K562 (cell line): ENCODE measurements at regions not wholly inside any gene's neighbourhood (a gene's known extent, or its start where the extent isn't known, plus 50 kb on each side); places are given as distances from the start of the nearest gene placed in this dataset.

Experiments used
- ATAC-seq: fragments of 200-7000 bp; cut with Tn5 transposase; 3 replicates; pipeline ENCODE4 v1.9.1; 2020; ENCODE audit warnings: moderate library complexity
- BruUV-seq: library from RNA; stranded (reverse); fragments of 400-500 nt; replicated peaks from 2 replicates; lab custom pipeline; 2021; lab: Mats Ljungman, UMichigan
- CTCF ChIA-PET: fragments of 300-600 bp; formaldehyde crosslinking; extraction: SDS; loops from one replicate; lab custom pipeline; 2021; ENCODE audit warnings: low intra/inter-chr PET ratio; lab: Yijun Ruan, JAX
- POLR2A ChIA-PET: fragments of 300-600, 350-650 bp; sonication (Branson Sonifier 250); formaldehyde crosslinking; extraction: SDS; loops from one replicate; lab custom pipeline; 2021; ENCODE audit warnings: antibody characterized with exemption, inconsistent platforms; lab: Yijun Ruan, JAX
- DNase-seq, 4 experiments: peaks; one replicate each; pipeline versions ENCODE4 v3.0.0 to v3.0.0-alpha.2; 2011 to 2018; ENCODE audit warnings: low spot score in 3 of 4, mixed read lengths in 3 of 4; ENCODE audit errors: extremely low read depth in 1 of 4
- FAIRE-seq: peaks from 2 replicates; lab custom pipeline; 2011; peaks lifted over from hg19 to GRCh38; lab: Jason Lieb, UNC
- H2AFZ ChIP-seq: 2 replicates; pipeline ENCODE4 v1.6.0; 2011; ENCODE audit warnings: low read depth, low read length, control low read depth, inconsistent platforms
- H3K27ac ChIP-seq: fragments of 200-600 bp; 3 replicates; pipeline ENCODE4 v1.8.0; 2011; ENCODE audit warnings: low read depth, mild to moderate bottlenecking, control low read depth, inconsistent platforms, low read length, moderate library complexity, mixed read lengths; ENCODE audit errors: extremely low read depth
- H3K27me3 ChIP-seq, 2 experiments: fragments of 300-600 bp in 1 of 2; 2 replicates in 1 of 2; 3 replicates in 1 of 2; pipeline versions ENCODE4 v1.6.0 to v1.8.0; 2011; ENCODE audit warnings: inconsistent platforms in 2 of 2, low read length in 2 of 2, mild to moderate bottlenecking in 1 of 2, mixed read lengths in 1 of 2, moderate library complexity in 1 of 2; ENCODE audit not compliant: control insufficient read depth in 2 of 2, insufficient read depth in 2 of 2
- H3K36me3 ChIP-seq: fragments of 300-600 bp; 3 replicates; pipeline ENCODE4 v1.8.0; 2011; ENCODE audit warnings: mild to moderate bottlenecking, low read length, inconsistent platforms; ENCODE audit not compliant: control insufficient read depth, insufficient read depth
- H3K4me1 ChIP-seq, 2 experiments: fragments of 200-600 bp in 1 of 2; replicated peaks in 1 of 2; 2 replicates in 1 of 2; 3 replicates in 1 of 2; pipeline versions ENCODE4 v1.5.1 to v1.8.0; 2011; ENCODE audit warnings: inconsistent platforms in 2 of 2, low read length in 2 of 2, mild to moderate bottlenecking in 1 of 2, mixed read lengths in 1 of 2, moderate library complexity in 1 of 2; ENCODE audit not compliant: control insufficient read depth in 2 of 2, insufficient read depth in 2 of 2
- H3K4me2 ChIP-seq: 2 replicates; pipeline ENCODE4 v1.6.1; 2011; ENCODE audit warnings: low read length, control low read depth, inconsistent platforms, mixed read lengths; ENCODE audit not compliant: insufficient read depth
- H3K4me3 ChIP-seq: fragments of 200-600 bp; sonication (generic), shearing (Covaris generic); 2 replicates; pipeline ENCODE4 v1.5.1; 2016; ENCODE audit warnings: control low read depth, inconsistent platforms
- H3K79me2 ChIP-seq: fragments of 200-600 bp; 3 replicates; pipeline ENCODE4 v1.8.0; 2011; ENCODE audit warnings: low read length, inconsistent platforms; ENCODE audit not compliant: control insufficient read depth, insufficient read depth
- H3K9ac ChIP-seq, 2 experiments: 2 replicates each; pipeline versions ENCODE4 v1.6.0 to v1.6.1; 2011; ENCODE audit warnings: low read depth in 2 of 2, low read length in 2 of 2, control low read depth in 1 of 2, inconsistent platforms in 1 of 2, mild to moderate bottlenecking in 1 of 2, mixed read lengths in 1 of 2; ENCODE audit not compliant: insufficient read depth in 1 of 2
- H3K9me1 ChIP-seq: one replicate; pipeline ENCODE4 v1.6.0; 2011; ENCODE audit warnings: inconsistent platforms, mild to moderate bottlenecking, low read length, moderate library complexity; ENCODE audit not compliant: control insufficient read depth, insufficient read depth
- H3K9me3 ChIP-seq: replicated peaks from 2 replicates; pipeline ENCODE4 v1.5.1; 2011; ENCODE audit warnings: low read depth, low read length, inconsistent platforms; ENCODE audit not compliant: control insufficient read depth, insufficient read depth
- H4K20me1 ChIP-seq: replicated peaks from 2 replicates; pipeline ENCODE4 v1.6.1; 2011; ENCODE audit warnings: low read length, inconsistent platforms, mixed read lengths; ENCODE audit not compliant: control insufficient read depth, insufficient read depth
- CBX1 ChIP-seq: sonication (generic); IDR thresholded peaks from 2 replicates; pipeline ENCODE4 v1.6.1; 2016; ENCODE audit warnings: antibody characterized with exemption, low read depth, mild to moderate bottlenecking
- ETV6 ChIP-seq, 3 experiments: fragments of 150-350 bp in 1 of 3; sonication (generic) in 1 of 3; formaldehyde crosslinking in 1 of 3; IDR thresholded peaks; 2 replicates each; pipeline versions ENCODE4 v1.6.1 to v1.8.0; 2014 to 2022; ENCODE audit warnings: borderline replicate concordance in 2 of 3, low read depth in 2 of 3, antibody characterized with exemption in 1 of 3, low read length in 1 of 3, mild to moderate bottlenecking in 1 of 3, missing genetic modification reagents in 1 of 3
- KAT8 ChIP-seq: fragments of 450-650 bp; IDR thresholded peaks from 2 replicates; pipeline ENCODE4 v1.6.1; 2016; ENCODE audit warnings: low read depth, mild to moderate bottlenecking
- KLF6 ChIP-seq: fragments of 250-450 bp; sonication (Bioruptor Pico); IDR thresholded peaks from 2 replicates; pipeline ENCODE4 v1.4.0; 2020; ENCODE audit warnings: mild to moderate bottlenecking, moderate library complexity, borderline replicate concordance
- MTA1 ChIP-seq: fragments of 450-650 bp; IDR thresholded peaks from 2 replicates; pipeline ENCODE4 v1.6.1; 2017; ENCODE audit warnings: borderline replicate concordance
- SMARCB1 ChIP-seq: IDR thresholded peaks from 2 replicates; pipeline ENCODE4 v1.6.1; 2011; ENCODE audit warnings: improper control_type of control experiment, low read depth; ENCODE audit not compliant: insufficient read length
- TARDBP ChIP-seq: fragments of 450-650 bp; IDR thresholded peaks from 2 replicates; pipeline ENCODE4 v1.6.1; 2016
- U2AF1 ChIP-seq: fragments of 200-400 bp; formaldehyde crosslinking; optimal IDR thresholded peaks from 2 replicates; pipeline ENCODE3; 2017; ENCODE audit warnings: mild to moderate bottlenecking, low read depth, low read length, moderate library complexity
- ZNF354B ChIP-seq: fragments of 250-450 bp; sonication (Bioruptor Pico); IDR thresholded peaks from 2 replicates; pipeline ENCODE4 v1.4.0; 2020
- ZNF668 ChIP-seq: fragments of 250-450 bp; sonication (Bioruptor Pico); IDR thresholded peaks from 2 replicates; pipeline ENCODE4 v1.8.0; 2022; ENCODE audit warnings: mild to moderate bottlenecking, inconsistent platforms
- WGBS: fragments of 100-300 bp; shearing (Covaris generic); methylation state at CpG from one replicate; pipeline ENCODE4 v1.1.6; 2016; ENCODE audit warnings: low coverage, mixed read lengths; ENCODE audit not compliant: insufficient coverage; ENCODE audit errors: missing lambda C conversion rate; 5-methylcytosine and 5-hydroxymethylcytosine counted together
- in situ Hi-C: fragments of 300-500 bp; cut with MboI; formaldehyde crosslinking; loops from 4 replicates; pipeline ENCODE4 v1.15.0; 2018; ENCODE audit warnings: inconsistent platforms, mixed read lengths
- intact Hi-C: fragments of 100-400 bp; cut with micrococcal nuclease; formaldehyde crosslinking; loops from 2 replicates; pipeline ENCODE4 v1.14.2; 2022
- TF ChIP-seq, protein P1 (sequence below): fragments of 450-650 bp; IDR thresholded peaks from 2 replicates; pipeline ENCODE4 v1.6.1; 2016; ENCODE audit warnings: missing biosample characterization, missing genetic modification characterization
- TF ChIP-seq, protein P2 (sequence below): fragments of 450-650 bp; IDR thresholded peaks from 2 replicates; pipeline ENCODE4 v1.6.1; 2016; ENCODE audit warnings: mild to moderate bottlenecking, moderate library complexity

DNA sequence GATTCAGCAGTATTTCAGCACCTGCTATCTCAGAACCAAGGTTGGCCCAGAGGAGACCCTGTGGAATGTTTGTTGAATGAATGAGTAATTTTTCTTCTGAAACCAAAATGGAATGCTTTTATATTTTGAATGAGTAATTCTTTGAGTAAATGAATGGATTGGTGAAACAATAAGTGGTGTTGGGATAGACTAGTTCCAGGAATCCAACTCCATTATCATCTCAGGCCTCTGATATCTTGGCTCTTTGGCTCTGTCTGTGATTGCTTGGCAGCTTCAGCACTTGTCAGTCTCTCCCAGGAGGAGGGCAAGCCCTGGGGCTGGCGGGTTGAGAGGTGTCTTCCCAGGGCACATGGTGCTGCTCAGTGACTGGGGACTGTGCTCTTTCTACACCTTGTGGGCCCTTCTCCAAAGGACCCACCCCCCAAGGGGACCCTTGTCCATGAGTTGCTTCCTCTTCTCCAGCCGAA lies 284.4 kb upstream of the FOXF1 start:
- Histone ChIP-seq H3K4me1 (no peaks in the 10 kb centered on the region), H3K9me1 (no peaks in the 10 kb centered on the region), H3K36me3 (no peaks in the 10 kb centered on the region), H3K27ac (no peak overlapping the region), H3K27me3 (peaks cover 7 to 36% of the 10 kb centered on the region in 2 experiments; a peak in 3 of 5 replicates), H2AFZ (no peak overlapping the region), H3K9me3 (no peaks in the 10 kb centered on the region), H3K4me3 (no peak overlapping the region), H3K79me2 (no peaks in the 10 kb centered on the region), H3K9ac (no peak overlapping the region), H4K20me1 (no peaks in the 10 kb centered on the region), H3K4me2 (no peak overlapping the region)
- no TSS peak for BruUV-seq
- ChIA-PET CTCF (no interaction called here), POLR2A (no interaction called here)
- no peak for ATAC-seq
- in situ Hi-C loops (no loop called here), intact Hi-C loops (no loop called here)
- no peak for DNase-seq
- WGBS: 8% methylated on average over 2 of the region's 2 CpGs
- no peak for FAIRE-seq
- TF ChIP-seq SMARCB1 (no peak), ZNF354B (CRISPR knock-in tag) (no peak), KAT8 (no peak), ZNF668 (CRISPR knock-in tag) (no peak), CBX1 (no peak), U2AF1 (no peak), KLF6 (CRISPR knock-in tag) (no peak), ETV6 (IDR thresholded peaks at IDR 0.05; ENCODE audit: borderline replicate concordance in 1 of 2, low read depth in 2 of 2, low read length in 1 of 2) (no peak), ETV6 (CRISPR knock-in tag; IDR thresholded peaks at IDR 0.05; ENCODE audit: borderline replicate concordance) (no peak), MTA1 (no peak), TARDBP (no peak)
- TF ChIP-seq, protein P1, sequence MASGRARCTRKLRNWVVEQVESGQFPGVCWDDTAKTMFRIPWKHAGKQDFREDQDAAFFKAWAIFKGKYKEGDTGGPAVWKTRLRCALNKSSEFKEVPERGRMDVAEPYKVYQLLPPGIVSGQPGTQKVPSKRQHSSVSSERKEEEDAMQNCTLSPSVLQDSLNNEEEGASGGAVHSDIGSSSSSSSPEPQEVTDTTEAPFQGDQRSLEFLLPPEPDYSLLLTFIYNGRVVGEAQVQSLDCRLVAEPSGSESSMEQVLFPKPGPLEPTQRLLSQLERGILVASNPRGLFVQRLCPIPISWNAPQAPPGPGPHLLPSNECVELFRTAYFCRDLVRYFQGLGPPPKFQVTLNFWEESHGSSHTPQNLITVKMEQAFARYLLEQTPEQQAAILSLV: no peak
- TF ChIP-seq, protein P2, sequence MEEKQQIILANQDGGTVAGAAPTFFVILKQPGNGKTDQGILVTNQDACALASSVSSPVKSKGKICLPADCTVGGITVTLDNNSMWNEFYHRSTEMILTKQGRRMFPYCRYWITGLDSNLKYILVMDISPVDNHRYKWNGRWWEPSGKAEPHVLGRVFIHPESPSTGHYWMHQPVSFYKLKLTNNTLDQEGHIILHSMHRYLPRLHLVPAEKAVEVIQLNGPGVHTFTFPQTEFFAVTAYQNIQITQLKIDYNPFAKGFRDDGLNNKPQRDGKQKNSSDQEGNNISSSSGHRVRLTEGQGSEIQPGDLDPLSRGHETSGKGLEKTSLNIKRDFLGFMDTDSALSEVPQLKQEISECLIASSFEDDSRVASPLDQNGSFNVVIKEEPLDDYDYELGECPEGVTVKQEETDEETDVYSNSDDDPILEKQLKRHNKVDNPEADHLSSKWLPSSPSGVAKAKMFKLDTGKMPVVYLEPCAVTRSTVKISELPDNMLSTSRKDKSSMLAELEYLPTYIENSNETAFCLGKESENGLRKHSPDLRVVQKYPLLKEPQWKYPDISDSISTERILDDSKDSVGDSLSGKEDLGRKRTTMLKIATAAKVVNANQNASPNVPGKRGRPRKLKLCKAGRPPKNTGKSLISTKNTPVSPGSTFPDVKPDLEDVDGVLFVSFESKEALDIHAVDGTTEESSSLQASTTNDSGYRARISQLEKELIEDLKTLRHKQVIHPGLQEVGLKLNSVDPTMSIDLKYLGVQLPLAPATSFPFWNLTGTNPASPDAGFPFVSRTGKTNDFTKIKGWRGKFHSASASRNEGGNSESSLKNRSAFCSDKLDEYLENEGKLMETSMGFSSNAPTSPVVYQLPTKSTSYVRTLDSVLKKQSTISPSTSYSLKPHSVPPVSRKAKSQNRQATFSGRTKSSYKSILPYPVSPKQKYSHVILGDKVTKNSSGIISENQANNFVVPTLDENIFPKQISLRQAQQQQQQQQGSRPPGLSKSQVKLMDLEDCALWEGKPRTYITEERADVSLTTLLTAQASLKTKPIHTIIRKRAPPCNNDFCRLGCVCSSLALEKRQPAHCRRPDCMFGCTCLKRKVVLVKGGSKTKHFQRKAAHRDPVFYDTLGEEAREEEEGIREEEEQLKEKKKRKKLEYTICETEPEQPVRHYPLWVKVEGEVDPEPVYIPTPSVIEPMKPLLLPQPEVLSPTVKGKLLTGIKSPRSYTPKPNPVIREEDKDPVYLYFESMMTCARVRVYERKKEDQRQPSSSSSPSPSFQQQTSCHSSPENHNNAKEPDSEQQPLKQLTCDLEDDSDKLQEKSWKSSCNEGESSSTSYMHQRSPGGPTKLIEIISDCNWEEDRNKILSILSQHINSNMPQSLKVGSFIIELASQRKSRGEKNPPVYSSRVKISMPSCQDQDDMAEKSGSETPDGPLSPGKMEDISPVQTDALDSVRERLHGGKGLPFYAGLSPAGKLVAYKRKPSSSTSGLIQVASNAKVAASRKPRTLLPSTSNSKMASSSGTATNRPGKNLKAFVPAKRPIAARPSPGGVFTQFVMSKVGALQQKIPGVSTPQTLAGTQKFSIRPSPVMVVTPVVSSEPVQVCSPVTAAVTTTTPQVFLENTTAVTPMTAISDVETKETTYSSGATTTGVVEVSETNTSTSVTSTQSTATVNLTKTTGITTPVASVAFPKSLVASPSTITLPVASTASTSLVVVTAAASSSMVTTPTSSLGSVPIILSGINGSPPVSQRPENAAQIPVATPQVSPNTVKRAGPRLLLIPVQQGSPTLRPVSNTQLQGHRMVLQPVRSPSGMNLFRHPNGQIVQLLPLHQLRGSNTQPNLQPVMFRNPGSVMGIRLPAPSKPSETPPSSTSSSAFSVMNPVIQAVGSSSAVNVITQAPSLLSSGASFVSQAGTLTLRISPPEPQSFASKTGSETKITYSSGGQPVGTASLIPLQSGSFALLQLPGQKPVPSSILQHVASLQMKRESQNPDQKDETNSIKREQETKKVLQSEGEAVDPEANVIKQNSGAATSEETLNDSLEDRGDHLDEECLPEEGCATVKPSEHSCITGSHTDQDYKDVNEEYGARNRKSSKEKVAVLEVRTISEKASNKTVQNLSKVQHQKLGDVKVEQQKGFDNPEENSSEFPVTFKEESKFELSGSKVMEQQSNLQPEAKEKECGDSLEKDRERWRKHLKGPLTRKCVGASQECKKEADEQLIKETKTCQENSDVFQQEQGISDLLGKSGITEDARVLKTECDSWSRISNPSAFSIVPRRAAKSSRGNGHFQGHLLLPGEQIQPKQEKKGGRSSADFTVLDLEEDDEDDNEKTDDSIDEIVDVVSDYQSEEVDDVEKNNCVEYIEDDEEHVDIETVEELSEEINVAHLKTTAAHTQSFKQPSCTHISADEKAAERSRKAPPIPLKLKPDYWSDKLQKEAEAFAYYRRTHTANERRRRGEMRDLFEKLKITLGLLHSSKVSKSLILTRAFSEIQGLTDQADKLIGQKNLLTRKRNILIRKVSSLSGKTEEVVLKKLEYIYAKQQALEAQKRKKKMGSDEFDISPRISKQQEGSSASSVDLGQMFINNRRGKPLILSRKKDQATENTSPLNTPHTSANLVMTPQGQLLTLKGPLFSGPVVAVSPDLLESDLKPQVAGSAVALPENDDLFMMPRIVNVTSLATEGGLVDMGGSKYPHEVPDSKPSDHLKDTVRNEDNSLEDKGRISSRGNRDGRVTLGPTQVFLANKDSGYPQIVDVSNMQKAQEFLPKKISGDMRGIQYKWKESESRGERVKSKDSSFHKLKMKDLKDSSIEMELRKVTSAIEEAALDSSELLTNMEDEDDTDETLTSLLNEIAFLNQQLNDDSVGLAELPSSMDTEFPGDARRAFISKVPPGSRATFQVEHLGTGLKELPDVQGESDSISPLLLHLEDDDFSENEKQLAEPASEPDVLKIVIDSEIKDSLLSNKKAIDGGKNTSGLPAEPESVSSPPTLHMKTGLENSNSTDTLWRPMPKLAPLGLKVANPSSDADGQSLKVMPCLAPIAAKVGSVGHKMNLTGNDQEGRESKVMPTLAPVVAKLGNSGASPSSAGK: no peak
